Activated B cell treated with CpG ODN at 0.5 μM for 24 hours (primary cell): ENCODE measurements at regions not wholly inside any gene's neighbourhood (a gene's known extent, or its start where the extent isn't known, plus 50 kb on each side); places are given as distances from the start of the nearest gene placed in this dataset.

ENCODE experiments used
- ATAC-seq: fragments of 200-7000 bp; cut with Tn5 transposase; one replicate; pipeline ENCODE4 v1.10.0; 2021; ENCODE audit warnings: low read depth, mild to moderate bottlenecking, moderate library complexity
- CTCF ChIA-PET: fragments of 350-600 bp; sonication (Branson Sonifier 250); formaldehyde crosslinking; loops from one replicate; lab custom pipeline; 2021; ENCODE audit warnings: antibody characterized with exemption; lab: Charles Lee
- POLR2A ChIA-PET: fragments of 350-600 bp; sonication (Branson Sonifier 250); formaldehyde crosslinking; loops from one replicate; lab custom pipeline; 2021; ENCODE audit warnings: antibody characterized with exemption; lab: Charles Lee
- DNase-seq: peaks from one replicate; pipeline ENCODE4 v3.0.0; 2022
- H3K27ac Mint-ChIP-seq: one replicate; pipeline ENCODE4 v1.8.0; 2020; ENCODE audit warnings: mixed read lengths
- H3K27me3 Mint-ChIP-seq: one replicate; pipeline ENCODE4 v1.8.0; 2021; ENCODE audit warnings: mixed read lengths
- H3K36me3 Mint-ChIP-seq: one replicate; pipeline ENCODE4 v1.8.0; 2021; ENCODE audit warnings: low read depth, mixed read lengths
- H3K4me1 Mint-ChIP-seq: one replicate; pipeline ENCODE4 v1.8.0; 2021; ENCODE audit warnings: mixed read lengths
- H3K4me3 Mint-ChIP-seq: one replicate; pipeline ENCODE4 v1.8.0; 2020; ENCODE audit warnings: mild to moderate bottlenecking, mixed read lengths
- H3K9me3 Mint-ChIP-seq: one replicate; pipeline ENCODE4 v1.8.0; 2020; ENCODE audit warnings: mixed read lengths
- CTCF ChIP-seq: fragments of 200-600 bp; IDR thresholded peaks from one replicate; pipeline ENCODE4 v1.8.0; 2022; ENCODE audit warnings: antibody characterized with exemption, mild to moderate bottlenecking
- intact Hi-C: fragments of 100-400 bp; cut with micrococcal nuclease; formaldehyde crosslinking; loops from one replicate; pipeline ENCODE4 v1.15.1; 2024

- ChIA-PET POLR2A (no interaction called here), CTCF (interaction anchor here (1.1 kb wide), 1 partner anchor 232 kb away, joined by 3 read pairs; no protein-coding TSS in a partner anchor)
- H3K9me3 Mint-ChIP-seq = no peaks in the 10 kb centered on the region
- no peaks in the 10 kb centered on the region for H3K4me1 Mint-ChIP-seq
- H3K36me3 Mint-ChIP-seq = no peaks in the 10 kb centered on the region
- ATAC-seq = no peak
- H3K4me3 Mint-ChIP-seq = no peak overlapping the region
- H3K27me3 Mint-ChIP-seq = no peaks in the 10 kb centered on the region
- intact Hi-C loops = no loop called here
- TF ChIP-seq CTCF = no peak
- no peak for DNase-seq
- no peak overlapping the region for H3K27ac Mint-ChIP-seq
Measured at GRCh38 chr6:149200282-149200945, 117.1 kb upstream of the TAB2 start.

- Mint-ChIP-seq H3K9me3 (no peaks in the 10 kb centered on the region), H3K4me1 (no peaks in the 10 kb centered on the region), H3K4me3 (no peak overlapping the region), H3K27ac (no peak overlapping the region), H3K36me3 (no peaks in the 10 kb centered on the region), H3K27me3 (no peaks in the 10 kb centered on the region)
- ATAC-seq = no peak
- ChIA-PET CTCF (interaction anchor here (1.1 to 2.1 kb wide), 2 partner anchors 11 to 231 kb away, joined by 3 to 6 read pairs; no protein-coding TSS in a partner anchor), POLR2A (no interaction called here)
- intact Hi-C loops = no loop called here
- no peak for DNase-seq
- no peak for TF ChIP-seq CTCF
Measured at GRCh38 chr6:149201068-149201655, 116.3 kb upstream of the TAB2 start.

- intact Hi-C loops = no loop called here
- POLR2A ChIA-PET = interaction anchor here (0.7 kb wide), 1 partner anchor 42 kb away, joined by 7 read pairs; no protein-coding TSS in a partner anchor
- H3K4me3 Mint-ChIP-seq = no peak overlapping the region
- DNase-seq (no peak), ATAC-seq (no peak)
- no peaks in the 10 kb centered on the region for H3K27me3 Mint-ChIP-seq
- no peak for TF ChIP-seq CTCF
- no peaks in the 10 kb centered on the region for H3K36me3 Mint-ChIP-seq
- H3K27ac Mint-ChIP-seq = no peak overlapping the region
- no peaks in the 10 kb centered on the region for H3K9me3 Mint-ChIP-seq
- no peaks in the 10 kb centered on the region for H3K4me1 Mint-ChIP-seq
- CTCF ChIA-PET = interaction anchor here (2.1 kb wide), 1 partner anchor 12 kb away, joined by 6 read pairs; no protein-coding TSS in a partner anchor
Measured at GRCh38 chr6:149202100-149202499, 115.4 kb upstream of the TAB2 start.

GRCh38 chr6:149202952-149203351, 114.6 kb upstream of the TAB2 start:
- Mint-ChIP-seq H3K27ac (no peak overlapping the region), H3K36me3 (no peaks in the 10 kb centered on the region), H3K9me3 (no peaks in the 10 kb centered on the region), H3K4me3 (no peak overlapping the region), H3K4me1 (no peaks in the 10 kb centered on the region), H3K27me3 (no peaks in the 10 kb centered on the region)
- no peak for TF ChIP-seq CTCF
- DNase-seq (no peak), ATAC-seq (no peak)
- intact Hi-C loops = no loop called here
- ChIA-PET POLR2A (no interaction called here), CTCF (interaction anchor here (2.1 kb wide), 1 partner anchor 13 kb away, joined by 6 read pairs; no protein-coding TSS in a partner anchor)

GRCh38 chr6:149203509-149203908, 114.0 kb upstream of the TAB2 start:
- ChIA-PET CTCF (interaction anchor here (0.7 kb wide), 1 partner anchor 228 kb away, joined by 3 read pairs; no protein-coding TSS in a partner anchor), POLR2A (no interaction called here)
- intact Hi-C loops = no loop called here
- Mint-ChIP-seq H3K27ac (no peak overlapping the region), H3K9me3 (no peaks in the 10 kb centered on the region), H3K4me3 (no peak overlapping the region), H3K27me3 (no peaks in the 10 kb centered on the region), H3K4me1 (no peaks in the 10 kb centered on the region), H3K36me3 (no peaks in the 10 kb centered on the region)
- no peak for ATAC-seq
- no peak for DNase-seq
- no peak for TF ChIP-seq CTCF
